Gastrocnemius medialis (tissue), 4 donors: ENCODE measurements at regions not wholly inside any gene's neighbourhood (a gene's known extent, or its start where the extent isn't known, plus 50 kb on each side); places are given as distances from the start of the nearest gene placed in this dataset.

Experiments
- ATAC-seq, 2 donors: fragments of 150-250 bp; one replicate each; pipeline ENCODE4 v1.9.1; 2016
- DNase-seq, 2 donors: peaks; one replicate each; pipeline ENCODE4 v3.0.0-alpha.2; 2019
- H3K27ac ChIP-seq, 4 donors: fragments of 200-600 bp; sonication (generic); 1 replicate in 1 of 4; 2 replicates in 3 of 4; pipeline ENCODE4 v1.5.1; 2016 to 2018; ENCODE audit warnings: mild to moderate bottlenecking in 2 of 4, moderate library complexity in 1 of 4
- H3K27me3 ChIP-seq, 3 donors: fragments of 200-600 bp; sonication (generic) in 2 of 3; 1 replicate in 1 of 3; 2 replicates in 2 of 3; pipeline versions ENCODE4 v1.5.1 to v1.6.0; 2016 to 2019; ENCODE audit warnings: mild to moderate bottlenecking in 1 of 3, moderate library complexity in 1 of 3
- H3K36me3 ChIP-seq, 2 donors: fragments of 200-600 bp; sonication (generic) in 1 of 2; one replicate each; pipeline ENCODE4 v1.5.1; 2017 to 2018
- H3K4me1 ChIP-seq, 2 donors: fragments of 200-600 bp; sonication (generic) in 1 of 2; one replicate each; pipeline ENCODE4 v1.5.1; 2016 to 2017; ENCODE audit warnings: mild to moderate bottlenecking in 2 of 2
- H3K4me3 ChIP-seq, 4 donors: fragments of 200-600 bp; sonication (generic) in 3 of 4; 1 replicate in 1 of 4; 2 replicates in 3 of 4; pipeline ENCODE4 v1.5.1; 2016 to 2019; ENCODE audit warnings: mild to moderate bottlenecking in 2 of 4
- H3K9me3 ChIP-seq, 3 donors: fragments of 200-600 bp; sonication (generic) in 2 of 3; 1 replicate in 1 of 3; 2 replicates in 2 of 3; pipeline ENCODE4 v1.5.1; 2016 to 2019
- POLR2A ChIP-seq, 2 donors: fragments of 450-650 bp; IDR thresholded peaks; one replicate each; pipeline ENCODE4 v1.6.1; 2017; ENCODE audit warnings: antibody characterized with exemption in 2 of 2, mild to moderate bottlenecking in 2 of 2, moderate library complexity in 2 of 2
- in situ Hi-C, 4 donors: fragments of 200-750 bp; cut with MboI; loops; one replicate each; pipeline versions ENCODE4 v1.15.0 to v1.8.0; 2017; ENCODE audit warnings: low sequenced_read_pairs in 4 of 4
- intact Hi-C: fragments of 100-400 bp; cut with DNase I; formaldehyde crosslinking; loops from one replicate; pipeline ENCODE4 v1.15.1; 2023; ENCODE audit warnings: low total_unique reads
- TF ChIP-seq, protein P1 (sequence below), 5 experiments: fragments of 450-650 bp in 3 of 5; fragments of 200-600 bp in 2 of 5; sonication (generic) in 2 of 5; IDR thresholded peaks in 4 of 5; conservative IDR thresholded peaks in 1 of 5; 1 replicate in 4 of 5; 2 replicates in 1 of 5; pipeline ENCODE4 v1.5.1; 2016 to 2019; ENCODE audit warnings: antibody characterized with exemption in 5 of 5, mild to moderate bottlenecking in 3 of 5, moderate library complexity in 3 of 5

DNA sequence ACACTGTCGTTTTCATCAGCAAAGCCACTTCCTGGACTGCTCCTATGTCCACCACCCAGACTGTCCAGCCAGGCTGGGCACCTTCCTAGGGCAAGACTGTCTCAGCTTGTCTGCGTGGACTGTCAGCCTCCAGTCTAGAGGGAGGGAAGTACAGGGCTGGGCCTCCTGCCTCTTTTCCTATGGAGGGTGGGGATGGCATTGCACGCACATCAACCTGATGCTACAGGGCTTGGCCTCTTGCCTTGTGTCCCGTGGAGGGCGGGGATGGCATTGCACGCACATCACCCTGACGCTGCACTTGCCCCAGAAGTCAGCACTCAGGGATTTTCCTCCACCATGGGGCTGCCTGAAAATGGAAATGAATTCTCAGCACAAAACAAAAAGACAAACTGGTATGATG lies 304.2 kb upstream of the CDH4 start:
- ATAC-seq: no peak
- Histone ChIP-seq H3K27me3 (no peaks in the 10 kb centered on the region), H3K9me3 (no peaks in the 10 kb centered on the region), H3K4me1 (no peaks in the 10 kb centered on the region), H3K27ac (no peak overlapping the region), H3K36me3 (no peaks in the 10 kb centered on the region), H3K4me3 (no peak overlapping the region)
- no peak for DNase-seq
- in situ Hi-C loops: no loop called here
- no peak for TF ChIP-seq POLR2A (IDR thresholded peaks at IDR 0.05)
- TF ChIP-seq, protein P1, sequence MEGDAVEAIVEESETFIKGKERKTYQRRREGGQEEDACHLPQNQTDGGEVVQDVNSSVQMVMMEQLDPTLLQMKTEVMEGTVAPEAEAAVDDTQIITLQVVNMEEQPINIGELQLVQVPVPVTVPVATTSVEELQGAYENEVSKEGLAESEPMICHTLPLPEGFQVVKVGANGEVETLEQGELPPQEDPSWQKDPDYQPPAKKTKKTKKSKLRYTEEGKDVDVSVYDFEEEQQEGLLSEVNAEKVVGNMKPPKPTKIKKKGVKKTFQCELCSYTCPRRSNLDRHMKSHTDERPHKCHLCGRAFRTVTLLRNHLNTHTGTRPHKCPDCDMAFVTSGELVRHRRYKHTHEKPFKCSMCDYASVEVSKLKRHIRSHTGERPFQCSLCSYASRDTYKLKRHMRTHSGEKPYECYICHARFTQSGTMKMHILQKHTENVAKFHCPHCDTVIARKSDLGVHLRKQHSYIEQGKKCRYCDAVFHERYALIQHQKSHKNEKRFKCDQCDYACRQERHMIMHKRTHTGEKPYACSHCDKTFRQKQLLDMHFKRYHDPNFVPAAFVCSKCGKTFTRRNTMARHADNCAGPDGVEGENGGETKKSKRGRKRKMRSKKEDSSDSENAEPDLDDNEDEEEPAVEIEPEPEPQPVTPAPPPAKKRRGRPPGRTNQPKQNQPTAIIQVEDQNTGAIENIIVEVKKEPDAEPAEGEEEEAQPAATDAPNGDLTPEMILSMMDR (IDR thresholded peaks at IDR 0.05 in 4 of 5, conservative IDR thresholded peaks at IDR 0.05 in 1 of 5): no peak
- intact Hi-C loops: no loop called here

DNA sequence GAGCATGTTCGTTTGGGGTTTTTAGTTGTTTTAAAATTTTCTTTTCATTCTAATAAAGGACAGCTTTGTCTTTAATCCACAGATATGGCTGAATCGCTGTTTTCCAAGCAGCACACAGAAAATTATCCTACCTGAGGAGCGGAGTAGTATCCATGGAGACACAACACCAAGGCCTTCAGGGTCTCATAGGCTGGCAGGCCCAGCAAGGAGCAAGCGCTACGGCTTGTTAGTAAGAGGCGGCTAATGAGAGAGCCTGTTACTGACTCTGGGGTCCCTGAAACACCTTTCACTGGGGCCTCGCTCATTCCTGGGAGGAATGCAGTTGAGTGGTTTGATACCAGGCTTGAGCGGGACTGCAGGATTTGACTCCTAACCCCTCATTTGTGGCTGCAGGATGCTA lies 303.8 kb upstream of the CDH4 start:
- Histone ChIP-seq H3K36me3 (no peaks in the 10 kb centered on the region), H3K9me3 (no peaks in the 10 kb centered on the region), H3K4me3 (no peak overlapping the region), H3K27me3 (no peaks in the 10 kb centered on the region), H3K4me1 (no peaks in the 10 kb centered on the region), H3K27ac (no peak overlapping the region)
- intact Hi-C loops: no loop called here
- in situ Hi-C loops: no loop called here
- ATAC-seq: no peak
- TF ChIP-seq POLR2A (IDR thresholded peaks at IDR 0.05): no peak
- TF ChIP-seq, protein P1 (IDR thresholded peaks at IDR 0.05 in 4 of 5, conservative IDR thresholded peaks at IDR 0.05 in 1 of 5): no peak
- no peak for DNase-seq

DNA sequence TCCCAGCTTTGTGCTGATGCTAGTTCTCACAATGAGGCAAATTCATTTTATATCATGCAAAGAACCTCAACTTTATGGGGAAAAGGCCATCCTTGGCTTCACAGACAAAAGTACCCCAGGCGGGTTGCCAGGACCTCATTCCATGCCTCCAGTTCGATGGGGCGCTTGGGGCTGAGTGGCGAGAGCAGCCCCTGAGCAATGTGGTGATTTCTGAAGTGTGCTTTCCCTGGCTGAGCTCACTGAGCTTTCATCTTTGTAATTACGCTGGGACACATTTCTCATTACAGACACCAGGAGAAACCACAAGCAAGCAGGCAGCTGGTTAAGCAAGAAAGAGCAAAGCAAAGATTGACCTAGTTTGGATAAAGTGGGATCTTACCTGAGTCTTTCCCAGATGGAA lies 301.5 kb upstream of the CDH4 start:
- no peaks in the 10 kb centered on the region for H3K27me3 ChIP-seq
- H3K4me1 ChIP-seq: no peaks in the 10 kb centered on the region
- no peak overlapping the region for H3K27ac ChIP-seq
- intact Hi-C loops: no loop called here
- DNase-seq (no peak), ATAC-seq (no peak)
- no peaks in the 10 kb centered on the region for H3K36me3 ChIP-seq
- no peaks in the 10 kb centered on the region for H3K9me3 ChIP-seq
- TF ChIP-seq POLR2A (IDR thresholded peaks at IDR 0.05): no peak
- TF ChIP-seq, protein P1 (IDR thresholded peaks at IDR 0.05 in 4 of 5, conservative IDR thresholded peaks at IDR 0.05 in 1 of 5): no peak
- no peak overlapping the region for H3K4me3 ChIP-seq
- in situ Hi-C loops: no loop called here

DNA sequence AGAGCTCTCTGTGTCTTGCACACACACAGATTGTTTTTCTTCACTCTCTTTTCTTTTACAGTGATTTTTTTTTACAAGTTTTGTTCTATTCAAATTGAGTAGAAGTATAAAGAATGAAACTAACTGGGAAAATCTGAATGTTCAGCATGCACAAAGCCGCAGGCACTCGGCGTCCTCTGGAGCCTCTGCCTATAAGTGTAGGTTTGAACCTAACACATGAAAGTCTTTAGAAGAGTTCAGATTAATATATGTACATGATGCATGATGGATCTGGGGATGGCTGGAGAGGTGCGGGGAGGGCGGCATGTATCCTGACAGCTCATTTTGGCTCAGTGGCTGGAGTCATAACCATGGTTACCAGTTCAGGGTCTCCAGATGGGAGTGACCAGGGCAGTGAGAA lies 301.1 kb upstream of the CDH4 start:
- H3K36me3 ChIP-seq: no peaks in the 10 kb centered on the region
- no peaks in the 10 kb centered on the region for H3K4me1 ChIP-seq
- no peak overlapping the region for H3K27ac ChIP-seq
- in situ Hi-C loops (no loop called here), intact Hi-C loops (no loop called here)
- no peaks in the 10 kb centered on the region for H3K9me3 ChIP-seq
- DNase-seq (no peak), ATAC-seq (no peak)
- TF ChIP-seq POLR2A (IDR thresholded peaks at IDR 0.05): no peak
- TF ChIP-seq, protein P1 (IDR thresholded peaks at IDR 0.05 in 4 of 5, conservative IDR thresholded peaks at IDR 0.05 in 1 of 5): no peak
- no peak overlapping the region for H3K4me3 ChIP-seq
- H3K27me3 ChIP-seq: no peaks in the 10 kb centered on the region

DNA sequence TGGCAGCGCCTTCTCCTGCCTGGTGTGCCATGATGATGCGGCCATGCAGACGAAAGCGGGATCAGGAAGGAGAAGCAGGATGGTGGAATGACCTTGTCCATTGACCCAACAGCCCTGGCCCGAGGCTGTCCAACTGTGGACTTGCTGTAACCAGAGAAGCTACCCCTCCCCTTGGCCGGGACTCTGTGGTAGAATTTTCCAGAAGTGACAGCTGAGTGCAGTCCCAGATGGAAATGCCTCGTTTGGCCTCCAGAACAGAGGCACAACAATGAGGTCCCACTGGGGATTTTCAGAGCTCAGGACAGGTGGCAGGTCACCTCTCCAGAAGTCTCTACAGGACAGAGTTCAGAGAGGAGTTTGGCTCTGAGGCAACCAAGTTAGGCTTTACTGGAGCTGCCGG lies 299.2 kb upstream of the CDH4 start:
- in situ Hi-C loops: no loop called here
- intact Hi-C loops: no loop called here
- Histone ChIP-seq H3K4me3 (no peak overlapping the region), H3K27ac (no peak overlapping the region), H3K27me3 (no peaks in the 10 kb centered on the region), H3K9me3 (no peaks in the 10 kb centered on the region), H3K36me3 (no peaks in the 10 kb centered on the region), H3K4me1 (no peaks in the 10 kb centered on the region)
- TF ChIP-seq, protein P1 (IDR thresholded peaks at IDR 0.05 in 4 of 5, conservative IDR thresholded peaks at IDR 0.05 in 1 of 5): no peak
- no peak for TF ChIP-seq POLR2A (IDR thresholded peaks at IDR 0.05)
- ATAC-seq: no peak
- DNase-seq: no peak
